Spleen (tissue), 11 donors: ENCODE measurements at regions not wholly inside any gene's neighbourhood (a gene's known extent, or its start where the extent isn't known, plus 50 kb on each side); places are given as distances from the start of the nearest gene placed in this dataset.

Source experiments
- DNase-seq: peaks from one replicate; pipeline ENCODE4 v3.0.0-alpha.2; 2020
- H3K27ac ChIP-seq, 8 donors: fragments of 200-600 bp; sonication (generic) in 7 of 8; 1 replicate in 4 of 8; 2 replicates in 4 of 8; pipeline versions ENCODE4 v1.5.0 to v1.8.0; 2016 to 2021; ENCODE audit warnings: inconsistent platforms in 4 of 8, mild to moderate bottlenecking in 4 of 8, moderate library complexity in 1 of 8
- H3K27me3 ChIP-seq, 7 donors: fragments of 200-600 bp; sonication (generic) in 6 of 7; replicated peaks in 1 of 7; 1 replicate in 4 of 7; 2 replicates in 3 of 7; pipeline versions ENCODE4 v1.5.0 to v1.8.0; 2016 to 2021; ENCODE audit warnings: inconsistent platforms in 3 of 7, mild to moderate bottlenecking in 1 of 7
- H3K36me3 ChIP-seq, 6 donors: fragments of 200-600 bp; sonication (generic) in 5 of 6; 1 replicate in 4 of 6; 2 replicates in 2 of 6; pipeline versions ENCODE4 v1.5.0 to v1.8.0; 2016 to 2021; ENCODE audit warnings: inconsistent platforms in 2 of 6
- H3K4me1 ChIP-seq, 6 donors: fragments of 200-600 bp; sonication (generic) in 5 of 6; 1 replicate in 3 of 6; 2 replicates in 3 of 6; pipeline versions ENCODE4 v1.5.0 to v1.8.0; 2016 to 2021; ENCODE audit warnings: inconsistent platforms in 3 of 6
- H3K4me3 ChIP-seq, 8 donors: fragments of 200-600 bp; sonication (generic) in 7 of 8; 1 replicate in 4 of 8; 2 replicates in 4 of 8; pipeline versions ENCODE4 v1.5.0 to v1.8.0; 2016 to 2021; ENCODE audit warnings: inconsistent platforms in 4 of 8, mild to moderate bottlenecking in 4 of 8, moderate library complexity in 2 of 8
- H3K9me3 ChIP-seq, 8 donors: fragments of 200-600 bp; sonication (generic) in 7 of 8; 1 replicate in 4 of 8; 2 replicates in 4 of 8; pipeline versions ENCODE4 v1.5.0 to v1.8.0; 2016 to 2021; ENCODE audit warnings: inconsistent platforms in 4 of 8
- POLR2A ChIP-seq, 3 donors: fragments of 450-650 bp; IDR thresholded peaks; one replicate each; pipeline ENCODE4 v1.5.1; 2017; ENCODE audit warnings: antibody characterized with exemption in 3 of 3, mild to moderate bottlenecking in 1 of 3
- POLR2AphosphoS5 ChIP-seq, 3 donors: sonication (generic); formaldehyde crosslinking; IDR thresholded peaks; one replicate each; pipeline ENCODE4 v1.5.1; 2017; ENCODE audit warnings: antibody characterized with exemption in 3 of 3
- WGBS, 5 donors: extraction: QIAGEN DNeasy Blood & Tissue Kit in 3 of 5; methylation state at CpG; one replicate each; pipeline versions ENCODE4 v1.1.5 to v1.1.7; 2013 to 2018; 5-methylcytosine and 5-hydroxymethylcytosine counted together
- intact Hi-C: fragments of 100-400 bp; cut with DNase I; formaldehyde crosslinking; loops from one replicate; pipeline ENCODE4 v1.15.0; 2023; ENCODE audit warnings: low total_unique reads
- TF ChIP-seq, protein P1 (sequence below), 11 experiments: fragments of 200-600 bp in 7 of 11; fragments of 450-650 bp in 4 of 11; sonication (generic) in 4 of 11; IDR thresholded peaks in 8 of 11; conservative IDR thresholded peaks in 3 of 11; 1 replicate in 7 of 11; 2 replicates in 4 of 11; pipeline versions ENCODE4 v1.4.0 to v1.8.0; 2016 to 2021; ENCODE audit warnings: antibody characterized with exemption in 11 of 11, inconsistent platforms in 4 of 11, mild to moderate bottlenecking in 1 of 11
- donor health status: healthy with polysubstance abuse.
- donor health status: DM: no; HTN: no; CAD: no; lungs with moderate emphysema.
- donor health status: DM: no; HTN: no; CAD: no.
- donor health status: Bipolar disorder and iron deficiency.
- donor health status: healthy.
- donor health status: DM: no; HTN: no; CAD: no.
- donor health status: DM: yes; HTN: yes; CAD: no.

DNA sequence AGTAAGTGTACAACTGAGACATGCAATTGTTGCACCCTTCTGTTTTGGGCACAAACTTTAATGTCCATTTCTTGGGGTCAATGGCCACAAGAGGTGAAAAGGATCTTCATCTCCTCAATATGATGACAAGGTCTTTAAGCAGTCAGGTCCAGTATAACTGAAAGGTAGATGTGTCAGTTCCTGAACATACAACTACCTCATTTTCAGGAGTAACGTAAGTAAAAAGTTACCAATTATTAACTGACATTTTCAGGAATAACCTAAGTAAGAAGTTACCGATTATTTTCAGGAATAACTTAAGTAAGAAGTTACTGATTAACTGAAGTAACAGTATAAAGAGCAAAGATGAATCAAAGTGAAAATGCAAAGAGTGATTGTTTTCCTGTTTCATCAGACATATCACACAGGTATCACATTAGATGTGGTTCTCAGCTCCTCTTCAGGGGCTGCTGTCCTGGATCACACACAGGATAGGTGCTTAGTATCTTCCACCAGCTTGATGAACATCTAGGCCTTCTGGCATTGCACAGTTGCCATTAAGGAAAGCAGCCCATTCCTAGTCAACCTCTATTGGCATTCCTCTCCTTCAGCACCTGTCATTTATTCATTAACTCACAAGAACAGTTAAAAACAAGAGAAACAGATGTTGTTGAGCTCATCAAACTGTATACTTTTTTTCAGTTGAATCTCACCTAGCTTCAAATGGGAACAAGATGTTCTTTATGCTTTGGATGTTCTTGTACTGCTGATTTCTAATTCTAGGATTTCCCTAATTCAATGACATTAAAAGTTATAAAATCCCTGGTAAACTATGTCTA, 200.0 kb downstream of the FOXG1 start:
- Histone ChIP-seq H3K27ac (no peak overlapping the region), H3K27me3 (no peaks in the 10 kb centered on the region), H3K4me1 (no peaks in the 10 kb centered on the region), H3K36me3 (no peaks in the 10 kb centered on the region), H3K9me3 (peaks cover 0 to 13% (median 5%) of the 10 kb centered on the region in 8 donors), H3K4me3 (no peak overlapping the region)
- intact Hi-C loops = no loop called here
- DNase-seq = no peak
- 79 to 90% (median 86%) methylated on average over 2 of the region's 2 CpGs for WGBS, 5 donors
- TF ChIP-seq, protein P1, sequence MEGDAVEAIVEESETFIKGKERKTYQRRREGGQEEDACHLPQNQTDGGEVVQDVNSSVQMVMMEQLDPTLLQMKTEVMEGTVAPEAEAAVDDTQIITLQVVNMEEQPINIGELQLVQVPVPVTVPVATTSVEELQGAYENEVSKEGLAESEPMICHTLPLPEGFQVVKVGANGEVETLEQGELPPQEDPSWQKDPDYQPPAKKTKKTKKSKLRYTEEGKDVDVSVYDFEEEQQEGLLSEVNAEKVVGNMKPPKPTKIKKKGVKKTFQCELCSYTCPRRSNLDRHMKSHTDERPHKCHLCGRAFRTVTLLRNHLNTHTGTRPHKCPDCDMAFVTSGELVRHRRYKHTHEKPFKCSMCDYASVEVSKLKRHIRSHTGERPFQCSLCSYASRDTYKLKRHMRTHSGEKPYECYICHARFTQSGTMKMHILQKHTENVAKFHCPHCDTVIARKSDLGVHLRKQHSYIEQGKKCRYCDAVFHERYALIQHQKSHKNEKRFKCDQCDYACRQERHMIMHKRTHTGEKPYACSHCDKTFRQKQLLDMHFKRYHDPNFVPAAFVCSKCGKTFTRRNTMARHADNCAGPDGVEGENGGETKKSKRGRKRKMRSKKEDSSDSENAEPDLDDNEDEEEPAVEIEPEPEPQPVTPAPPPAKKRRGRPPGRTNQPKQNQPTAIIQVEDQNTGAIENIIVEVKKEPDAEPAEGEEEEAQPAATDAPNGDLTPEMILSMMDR (IDR thresholded peaks at IDR 0.05 in 8 of 11, conservative IDR thresholded peaks at IDR 0.05 in 3 of 11) = no peak
- no peak for TF ChIP-seq POLR2AphosphoS5 (IDR thresholded peaks at IDR 0.05)
- TF ChIP-seq POLR2A (IDR thresholded peaks at IDR 0.05) = no peak

DNA sequence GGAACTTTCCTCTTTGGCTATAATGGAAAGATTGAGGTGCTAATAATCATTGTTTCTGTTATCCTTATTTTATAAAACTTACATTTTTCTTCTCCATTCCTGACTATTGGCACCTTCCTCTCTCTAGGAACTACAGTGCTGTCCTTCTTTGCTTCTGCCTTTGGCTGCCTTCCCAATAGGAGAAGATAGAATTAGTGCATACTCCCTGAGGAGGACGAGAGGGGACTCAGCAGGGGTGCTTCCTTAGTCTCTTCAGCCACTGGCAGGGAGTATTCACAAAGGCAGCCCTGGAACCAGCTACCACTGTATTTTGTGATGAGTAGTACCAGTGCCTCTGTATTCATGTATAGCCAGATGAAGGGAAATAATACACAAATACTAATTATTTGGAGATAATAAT, 208.5 kb downstream of the FOXG1 start:
- H3K27ac ChIP-seq = no peak overlapping the region
- intact Hi-C loops = no loop called here
- peaks cover 0 to 5% (median 0%) of the 10 kb centered on the region in 8 donors for H3K9me3 ChIP-seq
- H3K4me1 ChIP-seq = no peaks in the 10 kb centered on the region
- no peaks in the 10 kb centered on the region for H3K27me3 ChIP-seq
- H3K4me3 ChIP-seq = no peak overlapping the region
- TF ChIP-seq, protein P1 (IDR thresholded peaks at IDR 0.05 in 8 of 11, conservative IDR thresholded peaks at IDR 0.05 in 3 of 11) = no peak
- TF ChIP-seq POLR2A (IDR thresholded peaks at IDR 0.05) = no peak
- TF ChIP-seq POLR2AphosphoS5 (IDR thresholded peaks at IDR 0.05) = no peak
- WGBS, 5 donors = 13 to 32% (median 16%) methylated on average over 1 of the region's 1 CpG
- no peaks in the 10 kb centered on the region for H3K36me3 ChIP-seq
- no peak for DNase-seq

DNA sequence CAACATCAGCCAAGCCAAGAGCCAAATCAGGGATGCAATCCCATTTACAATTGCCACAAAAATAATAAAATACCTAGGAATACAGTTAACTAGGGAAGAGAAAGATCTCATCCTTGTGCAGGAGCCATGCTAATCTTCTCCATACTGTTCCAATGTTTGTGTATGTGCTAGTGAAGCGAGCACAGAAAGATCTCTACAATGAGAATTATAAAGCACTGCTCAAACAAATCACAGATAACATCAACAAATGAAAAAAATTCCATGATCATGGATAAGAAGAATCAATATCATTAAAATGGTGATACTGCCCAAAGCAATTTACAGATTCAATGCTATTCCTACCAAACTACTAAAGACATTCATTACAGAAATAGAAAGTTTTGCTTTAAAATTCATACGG, 215.6 kb downstream of the FOXG1 start:
- WGBS, 5 donors = 79 to 94% (median 80%) methylated on average over 2 of the region's 2 CpGs
- Histone ChIP-seq H3K4me1 (no peaks in the 10 kb centered on the region), H3K9me3 (peaks cover 0 to 23% (median 10%) of the 10 kb centered on the region in 8 donors), H3K4me3 (no peak overlapping the region), H3K36me3 (no peaks in the 10 kb centered on the region), H3K27ac (no peak overlapping the region), H3K27me3 (no peaks in the 10 kb centered on the region)
- intact Hi-C loops = no loop called here
- no peak for DNase-seq
- TF ChIP-seq, protein P1 (IDR thresholded peaks at IDR 0.05 in 8 of 11, conservative IDR thresholded peaks at IDR 0.05 in 3 of 11) = no peak
- TF ChIP-seq POLR2AphosphoS5 (IDR thresholded peaks at IDR 0.05) = no peak
- TF ChIP-seq POLR2A (IDR thresholded peaks at IDR 0.05) = no peak

DNA sequence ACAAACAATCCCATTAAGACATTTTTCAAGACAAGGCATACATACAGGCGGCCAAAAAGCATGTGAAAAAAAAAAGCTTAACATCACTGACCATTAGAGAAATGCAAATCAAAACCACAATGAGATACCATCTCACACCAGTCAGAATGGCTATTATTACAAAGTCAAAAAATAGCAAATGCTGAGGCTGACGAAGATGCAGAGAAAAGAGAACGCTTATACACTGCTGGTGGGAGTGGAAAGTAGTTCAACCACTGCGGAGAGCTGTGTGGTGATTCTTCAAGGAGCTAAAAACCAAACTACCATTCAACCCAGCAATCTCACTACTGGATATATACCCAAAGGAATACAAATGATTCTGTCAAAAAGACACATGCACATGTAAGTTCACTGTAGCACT, 216.7 kb downstream of the FOXG1 start:
- Histone ChIP-seq H3K4me1 (no peaks in the 10 kb centered on the region), H3K9me3 (peaks cover 0 to 23% (median 10%) of the 10 kb centered on the region in 8 donors), H3K4me3 (no peak overlapping the region), H3K36me3 (no peaks in the 10 kb centered on the region), H3K27ac (no peak overlapping the region), H3K27me3 (no peaks in the 10 kb centered on the region)
- DNase-seq = no peak
- TF ChIP-seq POLR2A (IDR thresholded peaks at IDR 0.05) (no peak), POLR2AphosphoS5 (IDR thresholded peaks at IDR 0.05) (no peak)
- TF ChIP-seq, protein P1 (IDR thresholded peaks at IDR 0.05 in 8 of 11, conservative IDR thresholded peaks at IDR 0.05 in 3 of 11) = no peak
- 78 to 92% (median 81%) methylated on average over 4 of the region's 4 CpGs for WGBS, 5 donors
- intact Hi-C loops = no loop called here
